ENCODE measurements at regions not wholly inside any gene's neighbourhood (a gene's known extent, or its start where the extent isn't known, plus 50 kb on each side); places are given as distances from the start of the nearest gene placed in this dataset.

DNA sequence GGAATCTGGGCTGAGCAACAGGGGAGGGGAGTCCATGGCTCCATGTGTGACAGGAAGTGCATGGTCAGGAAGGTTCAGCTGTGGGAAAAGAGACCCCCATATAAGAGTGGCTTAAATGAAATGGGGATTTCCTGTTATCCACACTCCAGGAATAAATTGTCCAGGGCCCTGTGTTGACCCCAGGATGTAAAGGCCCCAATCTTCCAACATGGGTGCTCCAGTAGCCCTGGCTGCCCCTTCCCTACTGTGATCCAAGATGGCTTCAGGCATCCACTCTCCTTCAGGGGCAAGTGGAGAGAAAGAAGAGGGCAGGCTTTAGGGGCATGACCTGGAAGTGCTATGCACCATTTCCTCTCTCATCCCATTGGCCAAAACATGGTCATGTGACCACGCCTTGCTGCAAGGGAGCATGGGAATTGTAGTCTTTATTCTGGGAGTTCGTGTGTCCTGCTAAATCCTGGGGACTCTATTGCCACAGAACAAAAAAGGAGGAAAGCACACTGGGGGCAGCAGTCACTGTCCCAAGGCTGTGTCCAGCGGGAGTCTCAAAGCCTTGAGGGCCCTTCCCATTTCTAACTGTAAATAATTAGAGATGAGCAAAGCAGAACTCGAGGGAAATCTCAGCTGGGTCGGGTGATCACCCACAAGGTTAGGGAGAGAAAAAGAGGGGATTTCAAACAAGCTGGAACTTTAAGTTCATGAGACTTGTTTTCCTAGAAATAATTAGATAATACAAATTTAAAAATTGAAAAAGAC is 289.2 kb downstream of the ADGRD1 start (continued):
- TF ChIP-seq, protein P1, sequence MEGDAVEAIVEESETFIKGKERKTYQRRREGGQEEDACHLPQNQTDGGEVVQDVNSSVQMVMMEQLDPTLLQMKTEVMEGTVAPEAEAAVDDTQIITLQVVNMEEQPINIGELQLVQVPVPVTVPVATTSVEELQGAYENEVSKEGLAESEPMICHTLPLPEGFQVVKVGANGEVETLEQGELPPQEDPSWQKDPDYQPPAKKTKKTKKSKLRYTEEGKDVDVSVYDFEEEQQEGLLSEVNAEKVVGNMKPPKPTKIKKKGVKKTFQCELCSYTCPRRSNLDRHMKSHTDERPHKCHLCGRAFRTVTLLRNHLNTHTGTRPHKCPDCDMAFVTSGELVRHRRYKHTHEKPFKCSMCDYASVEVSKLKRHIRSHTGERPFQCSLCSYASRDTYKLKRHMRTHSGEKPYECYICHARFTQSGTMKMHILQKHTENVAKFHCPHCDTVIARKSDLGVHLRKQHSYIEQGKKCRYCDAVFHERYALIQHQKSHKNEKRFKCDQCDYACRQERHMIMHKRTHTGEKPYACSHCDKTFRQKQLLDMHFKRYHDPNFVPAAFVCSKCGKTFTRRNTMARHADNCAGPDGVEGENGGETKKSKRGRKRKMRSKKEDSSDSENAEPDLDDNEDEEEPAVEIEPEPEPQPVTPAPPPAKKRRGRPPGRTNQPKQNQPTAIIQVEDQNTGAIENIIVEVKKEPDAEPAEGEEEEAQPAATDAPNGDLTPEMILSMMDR (IDR thresholded peaks at IDR 0.05; ENCODE audit: control extremely low read depth in 1 of 3, insufficient read depth in 1 of 3, low read depth in 1 of 3, low read length in 3 of 3) = no peak
- no peak for TF ChIP-seq SIN3A (conservative IDR thresholded peaks at IDR 0.05 in 1 of 2, IDR thresholded peaks at IDR 0.05 in 1 of 2; ENCODE audit: low read depth in 1 of 2, low read length in 2 of 2)
- no peak for TF ChIP-seq SP4 (IDR thresholded peaks at IDR 0.05; ENCODE audit: low read length)
- TF ChIP-seq CREB1 (IDR thresholded peaks at IDR 0.05) = no peak
- no peak for TF ChIP-seq EZH2 (IDR thresholded peaks at IDR 0.05; ENCODE audit: low read depth, low read length, severe bottlenecking)
- no peak for TF ChIP-seq RNF2 (IDR thresholded peaks at IDR 0.05; ENCODE audit: borderline replicate concordance, low read depth, low read length, missing control alignments, poor library complexity, severe bottlenecking)
- TF ChIP-seq, protein P2, sequence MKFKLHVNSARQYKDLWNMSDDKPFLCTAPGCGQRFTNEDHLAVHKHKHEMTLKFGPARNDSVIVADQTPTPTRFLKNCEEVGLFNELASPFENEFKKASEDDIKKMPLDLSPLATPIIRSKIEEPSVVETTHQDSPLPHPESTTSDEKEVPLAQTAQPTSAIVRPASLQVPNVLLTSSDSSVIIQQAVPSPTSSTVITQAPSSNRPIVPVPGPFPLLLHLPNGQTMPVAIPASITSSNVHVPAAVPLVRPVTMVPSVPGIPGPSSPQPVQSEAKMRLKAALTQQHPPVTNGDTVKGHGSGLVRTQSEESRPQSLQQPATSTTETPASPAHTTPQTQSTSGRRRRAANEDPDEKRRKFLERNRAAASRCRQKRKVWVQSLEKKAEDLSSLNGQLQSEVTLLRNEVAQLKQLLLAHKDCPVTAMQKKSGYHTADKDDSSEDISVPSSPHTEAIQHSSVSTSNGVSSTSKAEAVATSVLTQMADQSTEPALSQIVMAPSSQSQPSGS (IDR thresholded peaks at IDR 0.05; ENCODE audit: low read length) = no peak
- peak; percentile 93 for TF ChIP-seq YY1 (IDR thresholded peaks at IDR 0.05; ENCODE audit: low read depth, low read length)
- no peak for TF ChIP-seq MAFK (IDR thresholded peaks at IDR 0.05; ENCODE audit: low read depth, low read length)
- no peak for TF ChIP-seq CHD1 (IDR thresholded peaks at IDR 0.05; ENCODE audit: low read depth, low read length)
- TF ChIP-seq CTBP2 (IDR thresholded peaks at IDR 0.05; ENCODE audit: borderline replicate concordance, insufficient read depth, insufficient read length, low read length) = no peak
- TF ChIP-seq E2F6 (IDR thresholded peaks at IDR 0.05) = no peak
- TF ChIP-seq TBP (IDR thresholded peaks at IDR 0.05; ENCODE audit: low read depth, low read length) = no peak
- TF ChIP-seq CBX5 (IDR thresholded peaks at IDR 0.05; ENCODE audit: low read depth, low read length) = no peak
- no peak for TF ChIP-seq JUN (IDR thresholded peaks at IDR 0.05; ENCODE audit: low read depth, low read length)
- no peak for TF ChIP-seq JUND (IDR thresholded peaks at IDR 0.05; ENCODE audit: low read length)
- TF ChIP-seq KDM5A (IDR thresholded peaks at IDR 0.05; ENCODE audit: low read length) = no peak

Data from H1 (cell line).